Astrocyte (in vitro differentiated cells and primary cell): ENCODE measurements at regions not wholly inside any gene's neighbourhood (a gene's known extent, or its start where the extent isn't known, plus 50 kb on each side); places are given as distances from the start of the nearest gene placed in this dataset.

Source experiments
- DNase-seq: peaks from one replicate; pipeline ENCODE4 v3.0.0-alpha.2; 2010; ENCODE audit warnings: low read depth
- FAIRE-seq: peaks from 2 replicates; lab custom pipeline; 2011; peaks lifted over from hg19 to GRCh38; lab: Jason Lieb, UNC
- H2AFZ ChIP-seq: 2 replicates; pipeline ENCODE4 v1.6.0; 2012; ENCODE audit warnings: low read depth, low read length, inconsistent platforms
- H3K27ac ChIP-seq: 2 replicates; pipeline ENCODE4 v1.5.1; 2011; ENCODE audit warnings: low read depth, low read length, inconsistent platforms
- H3K27me3 ChIP-seq: 2 replicates; pipeline ENCODE4 v1.6.0; 2011; ENCODE audit warnings: low read length, inconsistent platforms; ENCODE audit not compliant: insufficient read depth
- H3K36me3 ChIP-seq: 2 replicates; pipeline ENCODE4 v1.5.1; 2011; ENCODE audit warnings: low read length, inconsistent platforms; ENCODE audit not compliant: insufficient read depth
- H3K4me1 ChIP-seq: 2 replicates; pipeline ENCODE4 v1.5.1; 2011; ENCODE audit warnings: low read length, inconsistent platforms; ENCODE audit not compliant: insufficient read depth
- H3K4me2 ChIP-seq: 2 replicates; pipeline ENCODE4 v1.6.0; 2012; ENCODE audit warnings: low read length, inconsistent platforms
- H3K4me3 ChIP-seq: 2 replicates; pipeline ENCODE4 v1.5.1; 2011; ENCODE audit warnings: low read depth, mild to moderate bottlenecking, low read length, inconsistent platforms; ENCODE audit not compliant: insufficient read depth
- H3K79me2 ChIP-seq: 2 replicates; pipeline ENCODE4 v1.6.0; 2012; ENCODE audit warnings: mild to moderate bottlenecking, low read length, inconsistent platforms; ENCODE audit not compliant: insufficient read depth
- H3K9ac ChIP-seq: 2 replicates; pipeline ENCODE4 v1.6.0; 2012; ENCODE audit warnings: mild to moderate bottlenecking, low read length, inconsistent platforms
- H3K9me3 ChIP-seq: 2 replicates; pipeline ENCODE4 v1.5.1; 2012; ENCODE audit warnings: low read depth, mild to moderate bottlenecking, low read length, inconsistent platforms; ENCODE audit not compliant: insufficient read depth
- H4K20me1 ChIP-seq: 2 replicates; pipeline ENCODE4 v1.6.0; 2012; ENCODE audit warnings: low read length, inconsistent platforms; ENCODE audit not compliant: insufficient read depth
- H3K27ac Mint-ChIP-seq: one replicate; pipeline ENCODE4 v1.8.0; 2021; ENCODE audit warnings: mild to moderate bottlenecking, mixed read lengths; ENCODE audit not compliant: unreplicated experiment
- H3K27me3 Mint-ChIP-seq: one replicate; pipeline ENCODE4 v1.8.0; 2021; ENCODE audit warnings: low read depth, mixed read lengths; ENCODE audit not compliant: unreplicated experiment
- H3K36me3 Mint-ChIP-seq: one replicate; pipeline ENCODE4 v1.8.0; 2021; ENCODE audit warnings: low read depth, mixed read lengths; ENCODE audit not compliant: unreplicated experiment
- H3K4me1 Mint-ChIP-seq: one replicate; pipeline ENCODE4 v1.8.0; 2021; ENCODE audit warnings: low read depth, mixed read lengths; ENCODE audit not compliant: unreplicated experiment
- H3K4me3 Mint-ChIP-seq: one replicate; pipeline ENCODE4 v1.8.0; 2021; ENCODE audit warnings: mild to moderate bottlenecking, moderate library complexity, mixed read lengths; ENCODE audit not compliant: unreplicated experiment
- H3K9me3 Mint-ChIP-seq: one replicate; pipeline ENCODE4 v1.8.0; 2021; ENCODE audit warnings: mild to moderate bottlenecking, mixed read lengths; ENCODE audit not compliant: unreplicated experiment
- EZH2 ChIP-seq: IDR thresholded peaks from 2 replicates; pipeline ENCODE4 v1.6.1; 2012; ENCODE audit warnings: mild to moderate bottlenecking, low read length, inconsistent platforms; ENCODE audit not compliant: insufficient read depth
- TF ChIP-seq, protein P1 (sequence below): IDR thresholded peaks from 2 replicates; pipeline ENCODE4 v1.5.1; 2011; ENCODE audit warnings: low read depth, mild to moderate bottlenecking, inconsistent platforms, low read length, moderate library complexity; ENCODE audit not compliant: insufficient read depth

DNA sequence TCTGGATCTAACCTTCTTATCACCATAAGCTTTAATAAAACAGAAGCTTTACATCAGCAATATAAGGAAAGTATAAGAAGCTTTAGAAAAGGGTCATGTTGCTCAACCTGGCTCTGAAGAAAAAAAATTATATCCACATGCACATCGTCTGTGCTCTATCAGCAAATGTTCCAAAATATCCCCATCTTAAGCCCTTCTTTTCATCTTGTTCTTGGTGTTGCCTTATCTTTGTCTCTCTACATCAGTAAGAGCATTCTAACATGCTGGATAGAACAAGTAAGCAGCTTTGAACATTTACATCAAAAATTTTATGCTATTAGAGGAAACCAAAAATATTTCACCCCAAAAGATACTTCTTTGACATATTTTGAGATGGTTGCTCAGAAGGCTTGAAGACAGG, 157.8 kb upstream of the SNX7 start:
- Histone ChIP-seq H3K9ac (no peak overlapping the region), H3K4me1 (no peaks in the 10 kb centered on the region), H3K27me3 (no peaks in the 10 kb centered on the region), H3K27ac (no peak overlapping the region), H3K36me3 (no peaks in the 10 kb centered on the region), H3K79me2 (no peaks in the 10 kb centered on the region), H2AFZ (no peak overlapping the region), H4K20me1 (no peaks in the 10 kb centered on the region), H3K4me3 (no peak overlapping the region), H3K9me3 (no peaks in the 10 kb centered on the region), H3K4me2 (no peak overlapping the region)
- Mint-ChIP-seq H3K4me1 (no peaks in the 10 kb centered on the region), H3K4me3 (no peak overlapping the region), H3K27me3 (no peaks in the 10 kb centered on the region), H3K9me3 (peaks cover 16% of the 10 kb centered on the region), H3K27ac (no peak overlapping the region), H3K36me3 (peaks cover 4% of the 10 kb centered on the region)
- TF ChIP-seq EZH2, result no peak
- TF ChIP-seq, protein P1, sequence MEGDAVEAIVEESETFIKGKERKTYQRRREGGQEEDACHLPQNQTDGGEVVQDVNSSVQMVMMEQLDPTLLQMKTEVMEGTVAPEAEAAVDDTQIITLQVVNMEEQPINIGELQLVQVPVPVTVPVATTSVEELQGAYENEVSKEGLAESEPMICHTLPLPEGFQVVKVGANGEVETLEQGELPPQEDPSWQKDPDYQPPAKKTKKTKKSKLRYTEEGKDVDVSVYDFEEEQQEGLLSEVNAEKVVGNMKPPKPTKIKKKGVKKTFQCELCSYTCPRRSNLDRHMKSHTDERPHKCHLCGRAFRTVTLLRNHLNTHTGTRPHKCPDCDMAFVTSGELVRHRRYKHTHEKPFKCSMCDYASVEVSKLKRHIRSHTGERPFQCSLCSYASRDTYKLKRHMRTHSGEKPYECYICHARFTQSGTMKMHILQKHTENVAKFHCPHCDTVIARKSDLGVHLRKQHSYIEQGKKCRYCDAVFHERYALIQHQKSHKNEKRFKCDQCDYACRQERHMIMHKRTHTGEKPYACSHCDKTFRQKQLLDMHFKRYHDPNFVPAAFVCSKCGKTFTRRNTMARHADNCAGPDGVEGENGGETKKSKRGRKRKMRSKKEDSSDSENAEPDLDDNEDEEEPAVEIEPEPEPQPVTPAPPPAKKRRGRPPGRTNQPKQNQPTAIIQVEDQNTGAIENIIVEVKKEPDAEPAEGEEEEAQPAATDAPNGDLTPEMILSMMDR, result no peak
- FAIRE-seq (no peak), DNase-seq (no peak)

DNA sequence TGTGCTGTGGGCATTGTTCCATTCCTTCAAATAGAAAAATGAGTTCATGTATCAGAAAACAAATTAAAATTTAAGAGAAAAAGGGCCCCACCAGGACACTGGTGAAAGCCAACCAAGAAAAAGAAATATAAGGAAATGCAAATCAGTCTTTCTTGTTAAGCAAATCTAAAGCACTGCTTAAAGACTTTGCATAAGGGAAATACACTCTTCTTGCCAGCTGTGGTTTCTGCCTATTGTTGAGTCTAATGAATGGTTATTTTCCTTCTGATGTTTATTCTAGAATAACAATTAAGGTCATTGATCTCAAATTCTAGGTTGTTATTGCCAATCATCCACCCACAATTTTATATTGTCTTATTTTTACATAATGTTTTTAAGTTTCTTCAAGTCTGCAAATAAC, 158.6 kb upstream of the SNX7 start:
- no peak overlapping the region for H3K27ac ChIP-seq
- Mint-ChIP-seq H3K36me3 (peaks cover 4% of the 10 kb centered on the region), H3K9me3 (peaks cover 16% of the 10 kb centered on the region), H3K4me1 (no peaks in the 10 kb centered on the region), H3K4me3 (no peak overlapping the region), H3K27me3 (no peaks in the 10 kb centered on the region), H3K27ac (no peak overlapping the region)
- H4K20me1 ChIP-seq, result no peaks in the 10 kb centered on the region
- no peak overlapping the region for H3K9ac ChIP-seq
- DNase-seq, result no peak
- no peak overlapping the region for H3K4me3 ChIP-seq
- no peak for FAIRE-seq
- H3K4me1 ChIP-seq, result no peaks in the 10 kb centered on the region
- H3K4me2 ChIP-seq, result no peak overlapping the region
- no peaks in the 10 kb centered on the region for H3K27me3 ChIP-seq
- H3K36me3 ChIP-seq, result no peaks in the 10 kb centered on the region
- TF ChIP-seq, protein P1, result no peak
- no peak for TF ChIP-seq EZH2
- no peak overlapping the region for H2AFZ ChIP-seq
- no peaks in the 10 kb centered on the region for H3K9me3 ChIP-seq
- no peaks in the 10 kb centered on the region for H3K79me2 ChIP-seq

DNA sequence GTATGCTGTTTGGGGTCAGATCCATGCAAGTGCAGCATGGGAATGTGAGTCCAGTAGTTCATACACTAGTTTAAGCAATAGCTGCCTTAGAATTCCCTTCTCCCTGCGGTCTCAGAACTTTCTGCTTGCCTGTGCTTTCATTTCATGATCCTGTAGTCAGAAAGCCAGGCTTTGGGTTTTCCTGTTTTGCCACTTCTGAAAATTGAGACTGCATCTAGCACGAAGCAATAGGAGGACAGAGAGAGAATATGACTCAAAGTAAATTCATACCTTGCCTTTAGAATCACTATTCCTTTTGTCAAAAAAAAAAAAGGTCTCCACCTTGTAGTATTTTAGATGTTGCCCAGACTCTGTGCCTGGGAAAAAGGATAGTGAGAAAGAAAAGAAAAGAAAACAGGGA, 161.2 kb upstream of the SNX7 start:
- Histone ChIP-seq H3K4me1 (no peaks in the 10 kb centered on the region), H3K79me2 (no peaks in the 10 kb centered on the region), H3K27ac (no peak overlapping the region), H4K20me1 (no peaks in the 10 kb centered on the region), H3K9ac (no peak overlapping the region), H2AFZ (no peak overlapping the region), H3K4me2 (no peak overlapping the region), H3K36me3 (no peaks in the 10 kb centered on the region), H3K27me3 (no peaks in the 10 kb centered on the region), H3K4me3 (no peak overlapping the region), H3K9me3 (no peaks in the 10 kb centered on the region)
- TF ChIP-seq, protein P1, result no peak
- no peak for TF ChIP-seq EZH2
- Mint-ChIP-seq H3K4me1 (peaks cover 2% of the 10 kb centered on the region), H3K4me3 (no peak overlapping the region), H3K27ac (no peak overlapping the region), H3K36me3 (no peaks in the 10 kb centered on the region), H3K27me3 (no peaks in the 10 kb centered on the region), H3K9me3 (peaks cover 7% of the 10 kb centered on the region)
- FAIRE-seq (no peak), DNase-seq (no peak)
